GM12875 (cell line): ENCODE measurements at regions not wholly inside any gene's neighbourhood (a gene's known extent, or its start where the extent isn't known, plus 50 kb on each side); places are given as distances from the start of the nearest gene placed in this dataset.

Source experiments
- H3K4me3 ChIP-seq: one replicate; pipeline ENCODE4 v1.5.1; 2011; ENCODE audit warnings: low read depth, low read length, control low read depth
- CTCF ChIP-seq: IDR thresholded peaks from 2 replicates; pipeline ENCODE4 v1.5.1; 2011; ENCODE audit warnings: low read depth, mild to moderate bottlenecking, control low read depth, inconsistent platforms, low read length, moderate library complexity, borderline replicate concordance; ENCODE audit not compliant: insufficient read depth

- no peak overlapping the region for H3K4me3 ChIP-seq
- no peak for TF ChIP-seq CTCF
Measured at GRCh38 chr2:133942398-133942797, 311.5 kb upstream of the MGAT5 start.

- no peak overlapping the region for H3K4me3 ChIP-seq
- no peak for TF ChIP-seq CTCF
Measured at GRCh38 chr2:133943108-133943507, 310.8 kb upstream of the MGAT5 start.

- no peak for TF ChIP-seq CTCF
- H3K4me3 ChIP-seq, result no peak overlapping the region
Measured at GRCh38 chr2:133945089-133945488, 308.8 kb upstream of the MGAT5 start.

- H3K4me3 ChIP-seq, result no peak overlapping the region
- TF ChIP-seq CTCF, result no peak
Measured at GRCh38 chr2:133947057-133947456, 306.8 kb upstream of the MGAT5 start.

- no peak for TF ChIP-seq CTCF
- H3K4me3 ChIP-seq, result no peak overlapping the region
Measured at GRCh38 chr2:133948610-133949290, 305.1 kb upstream of the MGAT5 start.

GRCh38 chr2:133949595-133949994 is 304.3 kb upstream of the MGAT5 start:
- no peak for TF ChIP-seq CTCF
- H3K4me3 ChIP-seq, result no peak overlapping the region

- no peak overlapping the region for H3K4me3 ChIP-seq
- no peak for TF ChIP-seq CTCF
Measured at GRCh38 chr2:133951209-133951608, 302.7 kb upstream of the MGAT5 start.
